HCT116 (cell line): ENCODE measurements at regions not wholly inside any gene's neighbourhood (a gene's known extent, or its start where the extent isn't known, plus 50 kb on each side); places are given as distances from the start of the nearest gene placed in this dataset.

Experiments
- ATAC-seq: fragments of 200-7000 bp; cut with Tn5 transposase; 2 replicates; pipeline ENCODE4 v1.9.1; 2020; ENCODE audit warnings: mild to moderate bottlenecking, moderate library complexity
- BruUV-seq: library from RNA; stranded (reverse); fragments of 400-500 nt; replicated peaks from 2 replicates; lab custom pipeline; 2021; lab: Mats Ljungman, UMichigan
- CTCF ChIA-PET: fragments of 300-600 bp; sonication (Branson Sonifier 250); formaldehyde crosslinking; loops from one replicate; lab custom pipeline; 2021; ENCODE audit warnings: antibody characterized with exemption; lab: Charles Lee
- POLR2A ChIA-PET: fragments of 300-600, 350-600 bp; sonication (Branson Sonifier 250); formaldehyde crosslinking; loops from one replicate; lab custom pipeline; 2021; ENCODE audit warnings: antibody characterized with exemption; lab: Charles Lee
- RAD21 ChIA-PET, 2 experiments: fragments of 300-600 bp; sonication (Branson Sonifier 250); formaldehyde crosslinking; loops; one replicate each; lab custom pipeline; 2023; ENCODE audit warnings: low total read pairs in 2 of 2; ENCODE audit not compliant: uncharacterized antibody in 2 of 2, unreplicated experiment in 2 of 2, low non-redundant PET in 1 of 2; lab: Charles Lee
- DNase-seq: peaks from one replicate; pipeline ENCODE4 v3.0.0-alpha.2; 2010; ENCODE audit warnings: low read depth, low spot score
- H2AFZ ChIP-seq: fragments of 200-600 bp; shearing (Covaris generic), sonication (generic); 2 replicates; pipeline ENCODE4 v1.6.1; 2017; ENCODE audit warnings: low read depth, mixed run types, mixed read lengths, antibody characterized with exemption, low read length; ENCODE audit not compliant: poor library complexity, severe bottlenecking
- H3K27ac ChIP-seq: 2 replicates; pipeline ENCODE4 v1.5.1; 2012; ENCODE audit warnings: low read depth, low read length
- H3K27me3 ChIP-seq: fragments of 200-600 bp; sonication (generic); 2 replicates; pipeline ENCODE4 v1.6.1; 2016; ENCODE audit warnings: mixed run types, low read length, mixed read lengths; ENCODE audit not compliant: insufficient read depth
- H3K36me3 ChIP-seq, 2 experiments: fragments of 200-500 bp in 1 of 2; fragments of 200-600 bp in 1 of 2; sonication (Bioruptor generic) in 1 of 2; sonication (generic) in 1 of 2; 2 replicates each; pipeline versions ENCODE4 v1.5.1 to v1.6.1; 2014 to 2016; ENCODE audit warnings: low read length in 2 of 2, inconsistent platforms in 1 of 2, mixed read lengths in 1 of 2, mixed run types in 1 of 2; ENCODE audit not compliant: insufficient read depth in 2 of 2, control insufficient read depth in 1 of 2
- H3K4me1 ChIP-seq, 2 experiments: fragments of 200-600 bp in 1 of 2; sonication (generic) in 1 of 2; 2 replicates each; pipeline versions ENCODE4 v1.5.1 to v1.6.1; 2012 to 2017; ENCODE audit warnings: low read length in 2 of 2, inconsistent platforms in 1 of 2, mild to moderate bottlenecking in 1 of 2, mixed read lengths in 1 of 2, mixed run types in 1 of 2, moderate library complexity in 1 of 2; ENCODE audit not compliant: insufficient read depth in 2 of 2, control insufficient read depth in 1 of 2
- H3K4me2 ChIP-seq: fragments of 200-600 bp; sonication (generic); 2 replicates; pipeline ENCODE4 v1.6.1; 2017; ENCODE audit warnings: mixed run types, low read length, mixed read lengths
- H3K4me3 ChIP-seq, 2 experiments: fragments of 200-600 bp in 1 of 2; sonication (generic) in 1 of 2; replicated peaks in 1 of 2; 2 replicates each; pipeline ENCODE4 v1.5.1; 2011 to 2016; ENCODE audit warnings: low read length in 2 of 2, control low read depth in 1 of 2, low read depth in 1 of 2, mild to moderate bottlenecking in 1 of 2, mixed read lengths in 1 of 2, mixed run types in 1 of 2
- H3K79me2 ChIP-seq: fragments of 200-600 bp; sonication (generic); 2 replicates; pipeline ENCODE4 v1.6.1; 2017; ENCODE audit warnings: mild to moderate bottlenecking, mixed run types, low read length, moderate library complexity, mixed read lengths; ENCODE audit not compliant: insufficient read depth
- H3K9ac ChIP-seq: fragments of 200-600 bp; sonication (generic); 2 replicates; pipeline ENCODE4 v1.6.1; 2016; ENCODE audit warnings: low read length, mixed read lengths
- H3K9me2 ChIP-seq: fragments of 200-600 bp; sonication (generic), shearing (Covaris generic); 2 replicates; pipeline ENCODE4 v1.6.1; 2017; ENCODE audit warnings: mixed run types, mild to moderate bottlenecking, moderate library complexity; ENCODE audit not compliant: insufficient read depth
- H3K9me3 ChIP-seq, 2 experiments: fragments of 200-500 bp in 1 of 2; fragments of 200-600 bp in 1 of 2; sonication (Bioruptor generic) in 1 of 2; sonication (generic) in 1 of 2; 2 replicates each; pipeline ENCODE4 v1.6.1; 2014 to 2017; ENCODE audit warnings: low read length in 2 of 2, mixed read lengths in 2 of 2, inconsistent platforms in 1 of 2, low read depth in 1 of 2, mild to moderate bottlenecking in 1 of 2, mixed run types in 1 of 2, moderate library complexity in 1 of 2; ENCODE audit not compliant: control insufficient read depth in 1 of 2, insufficient read depth in 1 of 2
- H4K20me1 ChIP-seq: fragments of 200-600 bp; sonication (generic), shearing (Covaris generic); 2 replicates; pipeline ENCODE4 v1.6.1; 2017; ENCODE audit warnings: mixed run types, mild to moderate bottlenecking, moderate library complexity; ENCODE audit not compliant: insufficient read depth
- CEBPB ChIP-seq: IDR thresholded peaks from 2 replicates; pipeline ENCODE4 v1.6.1; 2012; ENCODE audit warnings: low read depth
- EGR1 ChIP-seq: IDR thresholded peaks from 2 replicates; pipeline ENCODE4 v1.6.1; 2012; ENCODE audit warnings: low read depth
- EZH2 ChIP-seq: fragments of 200-600 bp; sonication (generic); IDR thresholded peaks from 2 replicates; pipeline ENCODE4 v1.6.1; 2017; ENCODE audit warnings: antibody characterized with exemption, mixed run types
- FOSL1 ChIP-seq: IDR thresholded peaks from 2 replicates; pipeline ENCODE4 v1.6.1; 2012; ENCODE audit warnings: low read depth
- JUND ChIP-seq: IDR thresholded peaks from 2 replicates; pipeline ENCODE4 v1.6.1; 2012
- POLR2AphosphoS5 ChIP-seq: IDR thresholded peaks from 2 replicates; pipeline ENCODE4 v1.6.1; 2011; ENCODE audit warnings: mild to moderate bottlenecking, low read depth, low read length, moderate library complexity
- RAD21 ChIP-seq: IDR thresholded peaks from 2 replicates; pipeline ENCODE4 v1.6.1; 2012; ENCODE audit warnings: low read depth, mild to moderate bottlenecking
- SIN3A ChIP-seq: IDR thresholded peaks from 2 replicates; pipeline ENCODE4 v1.6.1; 2012; ENCODE audit warnings: low read depth
- TCF7L2 ChIP-seq: IDR thresholded peaks from 2 replicates; pipeline ENCODE4 v1.7.0; 2011; ENCODE audit warnings: borderline replicate concordance, inconsistent platforms; ENCODE audit not compliant: insufficient read depth, insufficient read length; ENCODE audit errors: extremely low read depth
- ZFX ChIP-seq: fragments of 450-650 bp; IDR thresholded peaks from 2 replicates; pipeline ENCODE4 v1.6.1; 2017
- ZNF274 ChIP-seq: fragments of 200-500 bp; sonication (Bioruptor generic); IDR thresholded peaks from 2 replicates; pipeline ENCODE4 v1.6.1; 2014; ENCODE audit warnings: mild to moderate bottlenecking, low read depth, low read length, inconsistent platforms
- intact Hi-C: fragments of 100-400 bp; cut with micrococcal nuclease; formaldehyde crosslinking; loops from 2 replicates; pipeline ENCODE4 v1.10.0; 2022
- TF ChIP-seq, protein P1 (sequence below): IDR thresholded peaks from 2 replicates; pipeline ENCODE4 v1.6.1; 2011; ENCODE audit warnings: mild to moderate bottlenecking, low read length, moderate library complexity; ENCODE audit not compliant: insufficient replicate concordance; ENCODE audit errors: extremely low read depth
- TF ChIP-seq, protein P2 (sequence below): IDR thresholded peaks from 2 replicates; pipeline ENCODE4 v1.6.1; 2012

DNA sequence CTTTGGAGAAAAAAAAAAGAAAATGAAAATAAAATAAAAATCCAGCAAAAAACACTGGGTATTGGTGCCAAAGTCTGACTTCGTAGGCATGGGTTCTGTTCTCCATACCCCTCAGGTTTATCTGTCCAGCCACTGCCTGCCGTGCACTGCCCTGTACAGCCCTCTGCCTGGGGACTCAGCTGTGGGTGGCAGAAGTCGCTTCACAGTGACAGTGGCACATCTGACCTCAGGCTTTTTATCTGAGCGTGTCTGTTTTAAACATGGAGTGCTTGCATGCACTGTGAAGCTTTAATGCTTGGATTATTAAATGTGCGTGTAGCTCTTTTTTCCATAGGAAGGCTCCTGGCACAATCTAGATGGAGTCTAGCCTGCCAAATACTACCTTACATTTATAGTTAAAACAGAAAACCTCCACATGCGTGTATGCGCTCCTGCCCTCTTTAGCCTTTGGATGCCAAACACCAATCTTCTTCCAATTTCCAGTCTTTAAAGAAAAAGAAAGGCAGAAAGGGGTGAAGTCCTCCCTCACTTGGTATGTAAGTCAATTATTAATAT is 375.5 kb downstream of the UTRN start:
- CTCF ChIA-PET = no interaction called here
- Histone ChIP-seq H3K9ac (no peak overlapping the region), H3K4me3 (no peak overlapping the region)

More for the DNA sequence above, 375.5 kb downstream of the UTRN start:
- Histone ChIP-seq H4K20me1 (no peaks in the 10 kb centered on the region), H3K79me2 (no peaks in the 10 kb centered on the region), H3K4me2 (peak overlapping the region; percentile 36), H3K27me3 (no peaks in the 10 kb centered on the region), H3K9me3 (no peaks in the 10 kb centered on the region; a peak in 1 of 4 replicates), H3K4me1 (peaks cover 8 to 33% of the 10 kb centered on the region in 2 experiments; a peak in 3 of 4 replicates), H3K9me2 (no peaks in the 10 kb centered on the region), H3K36me3 (no peaks in the 10 kb centered on the region), H3K27ac (no peak overlapping the region), H2AFZ (peak overlapping the region; percentile 43)
- DNase-seq = no peak
- POLR2A ChIA-PET = no interaction called here
- intact Hi-C loops = no loop called here
- RAD21 ChIA-PET = no interaction called here
- no peak for ATAC-seq
- no TSS peak for BruUV-seq
- no peak for TF ChIP-seq RAD21
- TF ChIP-seq JUND = no peak
- no peak for TF ChIP-seq FOSL1
- TF ChIP-seq CEBPB = no peak
- no peak for TF ChIP-seq EGR1
- TF ChIP-seq POLR2AphosphoS5 = no peak
- TF ChIP-seq, protein P1, sequence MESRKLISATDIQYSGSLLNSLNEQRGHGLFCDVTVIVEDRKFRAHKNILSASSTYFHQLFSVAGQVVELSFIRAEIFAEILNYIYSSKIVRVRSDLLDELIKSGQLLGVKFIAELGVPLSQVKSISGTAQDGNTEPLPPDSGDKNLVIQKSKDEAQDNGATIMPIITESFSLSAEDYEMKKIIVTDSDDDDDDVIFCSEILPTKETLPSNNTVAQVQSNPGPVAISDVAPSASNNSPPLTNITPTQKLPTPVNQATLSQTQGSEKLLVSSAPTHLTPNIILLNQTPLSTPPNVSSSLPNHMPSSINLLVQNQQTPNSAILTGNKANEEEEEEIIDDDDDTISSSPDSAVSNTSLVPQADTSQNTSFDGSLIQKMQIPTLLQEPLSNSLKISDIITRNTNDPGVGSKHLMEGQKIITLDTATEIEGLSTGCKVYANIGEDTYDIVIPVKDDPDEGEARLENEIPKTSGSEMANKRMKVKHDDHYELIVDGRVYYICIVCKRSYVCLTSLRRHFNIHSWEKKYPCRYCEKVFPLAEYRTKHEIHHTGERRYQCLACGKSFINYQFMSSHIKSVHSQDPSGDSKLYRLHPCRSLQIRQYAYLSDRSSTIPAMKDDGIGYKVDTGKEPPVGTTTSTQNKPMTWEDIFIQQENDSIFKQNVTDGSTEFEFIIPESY = no peak
- no peak for TF ChIP-seq EZH2
- TF ChIP-seq, protein P2, sequence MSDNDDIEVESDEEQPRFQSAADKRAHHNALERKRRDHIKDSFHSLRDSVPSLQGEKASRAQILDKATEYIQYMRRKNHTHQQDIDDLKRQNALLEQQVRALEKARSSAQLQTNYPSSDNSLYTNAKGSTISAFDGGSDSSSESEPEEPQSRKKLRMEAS = no peak
- TF ChIP-seq SIN3A = no peak
- TF ChIP-seq TCF7L2 = no peak
- TF ChIP-seq ZNF274 = no peak
- no peak for TF ChIP-seq ZFX
- TF ChIP-seq, all 23 proteins: peak for 0
